ENCODE measurements at regions not wholly inside any gene's neighbourhood (a gene's known extent, or its start where the extent isn't known, plus 50 kb on each side); places are given as distances from the start of the nearest gene placed in this dataset.

GRCh38 chr2:161031511-161031910, 128.7 kb upstream of the TANK start:
- TF ChIP-seq CTCF (IDR thresholded peaks at IDR 0.05): no peak
- DNase-seq (no peak), ATAC-seq (ENCODE audit: poor library complexity) (no peak)
- intact Hi-C loops (cut with DNase I, micrococcal nuclease): no loop called here
- H3K27me3 Mint-ChIP-seq: no peaks in the 10 kb centered on the region
- ChIA-PET POLR2A (no interaction called here), CTCF (no interaction called here)
- no peaks in the 10 kb centered on the region for H3K36me3 ChIP-seq (ENCODE audit: insufficient read depth, low read length)
- H3K27ac Mint-ChIP-seq: no peak overlapping the region
- no peak overlapping the region for H3K4me3 ChIP-seq (ENCODE audit: low read length)
- no peaks in the 10 kb centered on the region for H3K36me3 Mint-ChIP-seq (ENCODE audit: low read depth)
- no peaks in the 10 kb centered on the region for H3K9me3 ChIP-seq (ENCODE audit: control insufficient read depth in 1 of 2, insufficient read depth in 1 of 2, low read length in 2 of 2)
- H3K27me3 ChIP-seq (ENCODE audit: control insufficient read depth in 1 of 2, insufficient read depth in 2 of 2, low read length in 2 of 2): no peaks in the 10 kb centered on the region
- H3K9me3 Mint-ChIP-seq: peaks cover 5% of the 10 kb centered on the region
- no peaks in the 10 kb centered on the region for H3K4me1 Mint-ChIP-seq (ENCODE audit: low read depth)
- no peak overlapping the region for H3K4me3 Mint-ChIP-seq
- no peaks in the 10 kb centered on the region for H3K4me1 ChIP-seq (ENCODE audit: insufficient read depth, low read length)
- H3K27ac ChIP-seq (ENCODE audit: low read depth in 1 of 2, low read length in 2 of 2): no peak overlapping the region

- Histone ChIP-seq H3K4me1 (ENCODE audit: insufficient read depth, low read length) (no peaks in the 10 kb centered on the region), H3K27me3 (ENCODE audit: control insufficient read depth in 1 of 2, insufficient read depth in 2 of 2, low read length in 2 of 2) (no peaks in the 10 kb centered on the region), H3K27ac (ENCODE audit: low read depth in 1 of 2, low read length in 2 of 2) (no peak overlapping the region), H3K4me3 (ENCODE audit: low read length) (no peak overlapping the region), H3K9me3 (ENCODE audit: control insufficient read depth in 1 of 2, insufficient read depth in 1 of 2, low read length in 2 of 2) (no peaks in the 10 kb centered on the region), H3K36me3 (ENCODE audit: insufficient read depth, low read length) (no peaks in the 10 kb centered on the region)
- Mint-ChIP-seq H3K36me3 (ENCODE audit: low read depth) (no peaks in the 10 kb centered on the region), H3K4me3 (no peak overlapping the region), H3K9me3 (peaks cover 5% of the 10 kb centered on the region), H3K27ac (no peak overlapping the region), H3K4me1 (ENCODE audit: low read depth) (no peaks in the 10 kb centered on the region), H3K27me3 (no peaks in the 10 kb centered on the region)
- ChIA-PET POLR2A (no interaction called here), CTCF (no interaction called here)
- ATAC-seq (ENCODE audit: poor library complexity) (no peak), DNase-seq (no peak)
- TF ChIP-seq CTCF (IDR thresholded peaks at IDR 0.05): no peak
- intact Hi-C loops (cut with DNase I, micrococcal nuclease): no loop called here
Observed at GRCh38 chr2:161032635-161033034, 127.6 kb upstream of the TANK start.

- ChIA-PET POLR2A (no interaction called here), CTCF (no interaction called here)
- H3K9me3 ChIP-seq (ENCODE audit: control insufficient read depth in 1 of 2, insufficient read depth in 1 of 2, low read length in 2 of 2): no peaks in the 10 kb centered on the region
- TF ChIP-seq CTCF (IDR thresholded peaks at IDR 0.05): no peak
- no peaks in the 10 kb centered on the region for H3K36me3 ChIP-seq (ENCODE audit: insufficient read depth, low read length)
- H3K4me3 ChIP-seq (ENCODE audit: low read length): no peak overlapping the region
- no peak for DNase-seq
- Mint-ChIP-seq H3K4me3 (no peak overlapping the region), H3K27ac (no peak overlapping the region), H3K36me3 (ENCODE audit: low read depth) (no peaks in the 10 kb centered on the region), H3K9me3 (peaks cover 5% of the 10 kb centered on the region), H3K4me1 (ENCODE audit: low read depth) (no peaks in the 10 kb centered on the region), H3K27me3 (no peaks in the 10 kb centered on the region)
- no peak for ATAC-seq (ENCODE audit: poor library complexity)
- no peaks in the 10 kb centered on the region for H3K4me1 ChIP-seq (ENCODE audit: insufficient read depth, low read length)
- H3K27me3 ChIP-seq (ENCODE audit: control insufficient read depth in 1 of 2, insufficient read depth in 2 of 2, low read length in 2 of 2): no peaks in the 10 kb centered on the region
- intact Hi-C loops (cut with DNase I, micrococcal nuclease): no loop called here
- H3K27ac ChIP-seq (ENCODE audit: low read depth in 1 of 2, low read length in 2 of 2): no peak overlapping the region
Observed at GRCh38 chr2:161033059-161033660, 127.1 kb upstream of the TANK start.
